Calu3 (cell line): ENCODE measurements at regions not wholly inside any gene's neighbourhood (a gene's known extent, or its start where the extent isn't known, plus 50 kb on each side); places are given as distances from the start of the nearest gene placed in this dataset.

Experiments used
- BruUV-seq: library from RNA; stranded (reverse); fragments of 400-500 nt; replicated peaks from 2 replicates; lab custom pipeline; 2021; lab: Mats Ljungman, UMichigan
- CTCF ChIA-PET: fragments of 300-600 bp; sonication (Branson Sonifier 250); formaldehyde crosslinking; loops from one replicate; lab custom pipeline; 2022; ENCODE audit warnings: antibody characterized with exemption; lab: Charles Lee
- DNase-seq: peaks from one replicate; pipeline ENCODE4 v3.0.0; 2022
- H3K27ac Mint-ChIP-seq: one replicate; pipeline ENCODE4 v1.8.0; 2022; ENCODE audit warnings: mixed read lengths; ENCODE audit not compliant: unreplicated experiment
- H3K27me3 Mint-ChIP-seq: one replicate; pipeline ENCODE4 v1.8.0; 2022; ENCODE audit warnings: mixed read lengths; ENCODE audit not compliant: unreplicated experiment
- H3K36me3 Mint-ChIP-seq: one replicate; pipeline ENCODE4 v1.8.0; 2022; ENCODE audit warnings: mild to moderate bottlenecking, moderate library complexity, mixed read lengths; ENCODE audit not compliant: insufficient read depth, unreplicated experiment
- H3K4me1 Mint-ChIP-seq: one replicate; pipeline ENCODE4 v1.8.0; 2022; ENCODE audit warnings: mild to moderate bottlenecking, low read depth, mixed read lengths; ENCODE audit not compliant: unreplicated experiment
- H3K4me3 Mint-ChIP-seq: one replicate; pipeline ENCODE4 v1.8.0; 2022; ENCODE audit warnings: mild to moderate bottlenecking, low read depth, moderate library complexity, mixed read lengths; ENCODE audit not compliant: unreplicated experiment
- H3K9me3 Mint-ChIP-seq: one replicate; pipeline ENCODE4 v1.8.0; 2022; ENCODE audit warnings: low read depth, mixed read lengths; ENCODE audit not compliant: unreplicated experiment
- intact Hi-C: fragments of 100-400 bp; cut with micrococcal nuclease; formaldehyde crosslinking; loops from one replicate; pipeline ENCODE4 v1.10.0; 2022; ENCODE audit not compliant: unreplicated experiment
- TF ChIP-seq, protein P1 (sequence below): fragments of 200-600 bp; IDR thresholded peaks from one replicate; pipeline ENCODE4 v1.8.0; 2022; ENCODE audit warnings: antibody characterized with exemption; ENCODE audit not compliant: unreplicated experiment

DNA sequence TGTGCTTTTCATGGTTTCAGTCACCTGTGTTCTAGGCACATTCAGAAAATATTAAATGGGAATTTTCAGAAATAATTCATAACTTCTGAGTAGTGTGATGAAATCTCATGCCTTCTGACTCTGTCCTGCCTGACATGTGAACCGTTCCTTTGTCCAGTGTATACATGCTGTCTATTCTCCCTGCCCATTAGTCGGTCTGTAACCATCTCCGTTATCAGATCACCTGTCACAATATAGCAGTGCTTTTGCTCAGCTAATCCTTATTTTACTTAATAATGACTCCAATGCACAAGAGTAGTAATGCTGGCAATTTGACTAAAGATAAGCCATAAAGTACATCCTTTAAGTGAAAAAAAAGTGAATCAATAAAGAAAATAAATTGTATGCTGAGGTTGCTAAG lies 597.5 kb downstream of the BRINP3 start:
- Mint-ChIP-seq H3K36me3 (no peaks in the 10 kb centered on the region), H3K4me3 (no peak overlapping the region), H3K27ac (no peak overlapping the region), H3K27me3 (no peaks in the 10 kb centered on the region), H3K4me1 (no peaks in the 10 kb centered on the region), H3K9me3 (no peaks in the 10 kb centered on the region)
- no TSS peak for BruUV-seq
- intact Hi-C loops = no loop called here
- TF ChIP-seq, protein P1, sequence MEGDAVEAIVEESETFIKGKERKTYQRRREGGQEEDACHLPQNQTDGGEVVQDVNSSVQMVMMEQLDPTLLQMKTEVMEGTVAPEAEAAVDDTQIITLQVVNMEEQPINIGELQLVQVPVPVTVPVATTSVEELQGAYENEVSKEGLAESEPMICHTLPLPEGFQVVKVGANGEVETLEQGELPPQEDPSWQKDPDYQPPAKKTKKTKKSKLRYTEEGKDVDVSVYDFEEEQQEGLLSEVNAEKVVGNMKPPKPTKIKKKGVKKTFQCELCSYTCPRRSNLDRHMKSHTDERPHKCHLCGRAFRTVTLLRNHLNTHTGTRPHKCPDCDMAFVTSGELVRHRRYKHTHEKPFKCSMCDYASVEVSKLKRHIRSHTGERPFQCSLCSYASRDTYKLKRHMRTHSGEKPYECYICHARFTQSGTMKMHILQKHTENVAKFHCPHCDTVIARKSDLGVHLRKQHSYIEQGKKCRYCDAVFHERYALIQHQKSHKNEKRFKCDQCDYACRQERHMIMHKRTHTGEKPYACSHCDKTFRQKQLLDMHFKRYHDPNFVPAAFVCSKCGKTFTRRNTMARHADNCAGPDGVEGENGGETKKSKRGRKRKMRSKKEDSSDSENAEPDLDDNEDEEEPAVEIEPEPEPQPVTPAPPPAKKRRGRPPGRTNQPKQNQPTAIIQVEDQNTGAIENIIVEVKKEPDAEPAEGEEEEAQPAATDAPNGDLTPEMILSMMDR = no peak
- CTCF ChIA-PET = no interaction called here
- no peak for DNase-seq

DNA sequence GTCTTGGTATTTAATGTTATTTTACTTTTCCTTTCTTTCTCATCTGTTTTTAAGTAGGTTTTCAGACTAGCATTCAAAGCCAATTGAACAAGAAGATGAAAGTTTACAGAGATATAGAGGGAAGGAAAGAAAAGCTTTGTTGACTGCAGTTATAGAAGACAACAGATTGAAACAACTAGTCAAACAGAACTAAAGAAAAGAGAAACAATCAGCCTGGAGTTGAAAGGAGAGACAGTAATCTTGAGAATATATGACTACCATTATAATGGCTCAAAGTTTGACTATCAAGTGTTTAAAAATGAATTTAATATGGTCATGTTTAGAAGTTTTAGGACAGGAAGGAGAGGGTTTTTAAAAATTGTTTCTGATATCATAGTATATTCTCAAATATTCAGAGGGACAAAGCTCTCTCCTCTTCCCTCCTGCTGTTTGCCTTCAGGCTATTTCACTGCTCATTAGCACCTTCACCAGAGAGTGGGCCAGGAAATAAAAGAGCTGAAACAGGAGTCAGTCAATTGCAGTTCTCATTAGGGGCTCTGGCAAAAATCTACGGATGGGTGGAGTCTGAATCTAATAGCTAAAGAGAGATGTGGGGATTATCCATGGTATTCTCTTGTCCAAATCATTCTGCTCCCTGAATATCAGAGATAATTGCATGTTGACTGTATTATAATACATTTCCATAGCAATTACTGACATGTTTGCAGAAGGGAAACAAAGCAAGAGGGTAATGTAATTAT lies 577.8 kb downstream of the BRINP3 start:
- DNase-seq = no peak
- Mint-ChIP-seq H3K36me3 (no peaks in the 10 kb centered on the region), H3K9me3 (no peaks in the 10 kb centered on the region), H3K27me3 (no peaks in the 10 kb centered on the region), H3K4me1 (no peaks in the 10 kb centered on the region), H3K27ac (no peak overlapping the region), H3K4me3 (no peak overlapping the region)
- BruUV-seq = no TSS peak
- TF ChIP-seq, protein P1 = no peak
- CTCF ChIA-PET = no interaction called here
- intact Hi-C loops = no loop called here

DNA sequence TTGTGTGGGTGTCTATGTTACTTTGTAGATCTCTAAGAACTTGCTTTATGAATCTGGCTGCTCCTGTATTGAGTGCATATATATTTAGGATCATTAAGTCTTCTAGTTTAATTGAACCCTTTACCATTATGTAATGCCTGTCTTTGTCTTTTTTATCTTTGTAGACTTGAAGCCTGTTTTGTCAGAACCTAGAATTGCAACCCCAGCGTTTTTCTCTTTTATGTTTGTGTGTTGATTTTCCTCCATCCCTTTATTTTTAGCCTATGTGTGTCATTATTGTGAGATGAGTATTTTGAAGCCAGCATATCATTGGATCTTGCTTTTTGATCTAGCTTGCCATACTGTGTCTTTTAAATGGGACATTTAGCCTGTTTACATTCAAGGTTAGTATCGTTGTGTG lies 573.2 kb downstream of the BRINP3 start:
- Mint-ChIP-seq H3K4me1 (no peaks in the 10 kb centered on the region), H3K9me3 (no peaks in the 10 kb centered on the region), H3K27ac (no peak overlapping the region), H3K27me3 (no peaks in the 10 kb centered on the region), H3K36me3 (no peaks in the 10 kb centered on the region), H3K4me3 (no peak overlapping the region)
- intact Hi-C loops = no loop called here
- no peak for DNase-seq
- TF ChIP-seq, protein P1 = no peak
- no TSS peak for BruUV-seq
- CTCF ChIA-PET = interaction anchor here (0.7 kb wide), 1 partner anchor 18 kb away, joined by 6 read pairs; no protein-coding TSS in a partner anchor

DNA sequence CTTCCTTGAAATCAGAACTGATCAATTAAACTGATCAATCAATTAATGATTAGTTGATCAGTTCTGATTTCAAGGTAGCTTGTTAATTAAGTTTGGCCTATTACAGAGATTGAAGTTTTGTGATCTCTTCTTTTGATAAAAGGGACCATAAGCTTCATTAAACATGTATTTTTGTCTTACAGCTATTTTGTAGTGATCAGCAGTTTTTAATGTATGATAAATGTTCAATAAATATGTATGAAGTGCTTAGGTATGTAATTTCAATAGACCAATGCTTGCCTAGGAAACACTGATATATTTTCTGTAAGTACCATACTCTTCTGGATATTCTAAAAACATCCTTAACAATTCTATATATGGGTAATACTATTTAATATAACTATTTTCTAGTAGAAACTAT lies 569.6 kb downstream of the BRINP3 start:
- H3K27ac Mint-ChIP-seq = no peak overlapping the region
- BruUV-seq = no TSS peak

More for the DNA sequence above, 569.6 kb downstream of the BRINP3 start:
- H3K9me3 Mint-ChIP-seq = no peaks in the 10 kb centered on the region
- intact Hi-C loops = no loop called here
- no peaks in the 10 kb centered on the region for H3K36me3 Mint-ChIP-seq
- H3K4me3 Mint-ChIP-seq = no peak overlapping the region
- no peak for DNase-seq
- no peaks in the 10 kb centered on the region for H3K27me3 Mint-ChIP-seq
- no peaks in the 10 kb centered on the region for H3K4me1 Mint-ChIP-seq
- CTCF ChIA-PET = no interaction called here
- TF ChIP-seq, protein P1 = no peak
